Lower leg skin (tissue), 3 donors: ENCODE measurements at regions not wholly inside any gene's neighbourhood (a gene's known extent, or its start where the extent isn't known, plus 50 kb on each side); places are given as distances from the start of the nearest gene placed in this dataset.

Experiments used
- CTCF ChIP-seq, 3 donors: fragments of 450-650 bp; IDR thresholded peaks; one replicate each; pipeline ENCODE4 v1.5.1; 2016; ENCODE audit warnings: antibody characterized with exemption in 3 of 3, mild to moderate bottlenecking in 3 of 3, moderate library complexity in 2 of 3
- POLR2A ChIP-seq, 2 donors: fragments of 450-650 bp; IDR thresholded peaks; one replicate each; pipeline ENCODE4 v1.6.1; 2016 to 2017; ENCODE audit warnings: antibody characterized with exemption in 2 of 2, mild to moderate bottlenecking in 1 of 2, moderate library complexity in 1 of 2

GRCh38 chr13:91216928-91217700, 130.4 kb upstream of the MIR17HG start:
- TF ChIP-seq CTCF (IDR thresholded peaks at IDR 0.05): no peak
- no peak for TF ChIP-seq POLR2A (IDR thresholded peaks at IDR 0.05)
